HepG2 (cell line): ENCODE measurements at regions not wholly inside any gene's neighbourhood (a gene's known extent, or its start where the extent isn't known, plus 50 kb on each side); places are given as distances from the start of the nearest gene placed in this dataset.

Source experiments
- ATAC-seq: fragments of 200-7000 bp; cut with Tn5 transposase; 3 replicates; pipeline ENCODE4 v1.9.1; 2020; ENCODE audit warnings: mild to moderate bottlenecking, moderate library complexity
- BruUV-seq: library from RNA; stranded (reverse); fragments of 400-500 nt; replicated peaks from 2 replicates; lab custom pipeline; 2021; lab: Mats Ljungman, UMichigan
- CTCF ChIA-PET: fragments of 300-600 bp; formaldehyde crosslinking; extraction: SDS; loops from one replicate; lab custom pipeline; 2021; ENCODE audit warnings: low total read pairs, inconsistent platforms, low intra/inter-chr PET ratio; lab: Yijun Ruan, JAX
- POLR2A ChIA-PET: fragments of 350-600 bp; sonication (Branson Sonifier 250); formaldehyde crosslinking; loops from one replicate; lab custom pipeline; 2020; ENCODE audit warnings: antibody characterized with exemption, inconsistent platforms; lab: Yijun Ruan, JAX
- DNase-seq: peaks from one replicate; pipeline ENCODE4 v3.0.0-alpha.2; 2015; ENCODE audit warnings: low spot score
- FAIRE-seq: peaks from 3 replicates; lab custom pipeline; 2011; peaks lifted over from hg19 to GRCh38; lab: Jason Lieb, UNC
- H2AFZ ChIP-seq: one replicate; pipeline ENCODE4 v1.6.1; 2011; ENCODE audit warnings: low read length, inconsistent platforms
- H3K27ac ChIP-seq: fragments of 300-600 bp; 3 replicates; pipeline ENCODE4 v1.8.0; 2011; ENCODE audit warnings: mixed run types, mild to moderate bottlenecking, mixed read lengths, low read length, inconsistent platforms; ENCODE audit not compliant: insufficient read depth; ENCODE audit errors: extremely low read length
- H3K27me3 ChIP-seq, 2 experiments: fragments of 200-600 bp in 1 of 2; 2 replicates in 1 of 2; 3 replicates in 1 of 2; pipeline versions ENCODE4 v1.6.0 to v1.8.0; 2011; ENCODE audit warnings: low read length in 2 of 2, mild to moderate bottlenecking in 2 of 2, moderate library complexity in 2 of 2, inconsistent platforms in 1 of 2; ENCODE audit not compliant: insufficient read depth in 2 of 2, control insufficient read depth in 1 of 2
- H3K36me3 ChIP-seq, 2 experiments: fragments of 200-600 bp in 1 of 2; replicated peaks in 1 of 2; 2 replicates in 1 of 2; 3 replicates in 1 of 2; pipeline versions ENCODE4 v1.5.1 to v1.8.0; 2011; ENCODE audit warnings: low read length in 2 of 2, inconsistent platforms in 1 of 2; ENCODE audit not compliant: insufficient read depth in 2 of 2, control insufficient read depth in 1 of 2
- H3K4me1 ChIP-seq: 2 replicates; pipeline ENCODE4 v1.5.1; 2012; ENCODE audit warnings: low read length, inconsistent platforms; ENCODE audit not compliant: insufficient read depth
- H3K4me2 ChIP-seq: 2 replicates; pipeline ENCODE4 v1.6.0; 2011; ENCODE audit warnings: low read depth, low read length, inconsistent platforms
- H3K4me3 ChIP-seq, 3 experiments: fragments of 200-600 bp in 1 of 3; sonication (generic), shearing (Covaris generic) in 1 of 3; replicated peaks in 1 of 3; 2 replicates each; pipeline ENCODE4 v1.5.1; 2011 to 2016; ENCODE audit warnings: low read length in 3 of 3, inconsistent platforms in 2 of 3, low read depth in 2 of 3, mild to moderate bottlenecking in 2 of 3, control low read depth in 1 of 3, mixed read lengths in 1 of 3; ENCODE audit not compliant: insufficient read depth in 1 of 3
- H3K79me2 ChIP-seq: one replicate; pipeline ENCODE4 v1.6.1; 2011; ENCODE audit warnings: low read length, inconsistent platforms; ENCODE audit not compliant: insufficient read depth
- H3K9ac ChIP-seq: 2 replicates; pipeline ENCODE4 v1.6.0; 2011; ENCODE audit warnings: mild to moderate bottlenecking, low read depth, low read length, inconsistent platforms; ENCODE audit not compliant: insufficient read depth
- H3K9me3 ChIP-seq: 2 replicates; pipeline ENCODE4 v1.5.1; 2012; ENCODE audit warnings: mild to moderate bottlenecking, low read length
- H4K20me1 ChIP-seq: 2 replicates; pipeline ENCODE4 v1.6.0; 2011; ENCODE audit warnings: inconsistent platforms, mild to moderate bottlenecking, low read length, moderate library complexity; ENCODE audit not compliant: insufficient read depth
- CEBPG ChIP-seq: IDR thresholded peaks from 2 replicates; pipeline ENCODE4 v1.6.1; 2016
- TBX3 ChIP-seq: fragments of 450-650 bp; IDR thresholded peaks from 2 replicates; pipeline ENCODE4 v1.6.1; 2017; ENCODE audit warnings: antibody characterized with exemption, mild to moderate bottlenecking, inconsistent platforms, borderline replicate concordance
- TCF12 ChIP-seq, 2 experiments: fragments of 450-650 bp in 1 of 2; sonication (generic) in 1 of 2; formaldehyde crosslinking in 1 of 2; IDR thresholded peaks; 2 replicates each; pipeline versions ENCODE4 v1.6.1 to v1.8.0; 2017 to 2022; ENCODE audit warnings: antibody characterized with exemption in 1 of 2, mild to moderate bottlenecking in 1 of 2, missing genetic modification reagents in 1 of 2, moderate library complexity in 1 of 2
- XRCC5 ChIP-seq: fragments of 200-400 bp; formaldehyde crosslinking; optimal IDR thresholded peaks from 2 replicates; pipeline ENCODE3; 2017; ENCODE audit warnings: mild to moderate bottlenecking, low read length
- ZNF142 ChIP-seq: sonication (generic); formaldehyde crosslinking; IDR thresholded peaks from 2 replicates; pipeline ENCODE4 v1.4.0; 2020; ENCODE audit warnings: missing genetic modification reagents
- ZNF609 ChIP-seq: sonication (generic); formaldehyde crosslinking; IDR thresholded peaks from 2 replicates; pipeline ENCODE4 v1.4.0; 2020; ENCODE audit warnings: mild to moderate bottlenecking, missing genetic modification reagents, borderline replicate concordance
- ZNF780A ChIP-seq: sonication (generic); formaldehyde crosslinking; IDR thresholded peaks from 2 replicates; pipeline ENCODE4 v1.8.0; 2022; ENCODE audit warnings: mild to moderate bottlenecking, missing genetic modification reagents, moderate library complexity
- ZNF883 ChIP-seq: sonication (generic); formaldehyde crosslinking; IDR thresholded peaks from 2 replicates; pipeline ENCODE4 v1.5.1; 2020; ENCODE audit warnings: mild to moderate bottlenecking, missing genetic modification reagents; ENCODE audit errors: not compliant biosample characterization
- WGBS: methylation state at CpG from one replicate; pipeline ENCODE4 v1.1.6; 2017; ENCODE audit warnings: low lambda C conversion rate; 5-methylcytosine and 5-hydroxymethylcytosine counted together
- in situ Hi-C: cut with HindIII; loops from 2 replicates; pipeline ENCODE4 v1.10.0; 2017; ENCODE audit warnings: low pct_unique_long_range_greater_than_20kb; ENCODE audit not compliant: extremely low pct_ligation_motif_present
- intact Hi-C: fragments of 100-400 bp; cut with micrococcal nuclease; formaldehyde crosslinking; loops from one replicate; pipeline ENCODE4 v1.10.0; 2022; ENCODE audit not compliant: unreplicated experiment

GRCh38 chr18:27244259-27244658, 59.2 kb upstream of the CHST9 start (continued):
- TF ChIP-seq ZNF883 (CRISPR knock-in tag) (no peak), ZNF142 (CRISPR knock-in tag) (no peak)

GRCh38 chr18:27242392-27243047, 57.4 kb upstream of the CHST9 start:
- H3K27me3 ChIP-seq = no peaks in the 10 kb centered on the region
- no peak overlapping the region for H3K4me3 ChIP-seq
- TF ChIP-seq TBX3 = no peak
- no peak for TF ChIP-seq ZNF609
- no peak for TF ChIP-seq TCF12 (IDR thresholded peaks at IDR 0.05)
- no peak for TF ChIP-seq TCF12 (CRISPR knock-in tag; IDR thresholded peaks at IDR 0.05)
- TF ChIP-seq XRCC5 = no peak
- no peak for TF ChIP-seq CEBPG (CRISPR knock-in tag)
- no peak for TF ChIP-seq ZNF780A
- CTCF ChIA-PET = no interaction called here
- no peaks in the 10 kb centered on the region for H3K4me1 ChIP-seq
- BruUV-seq = no TSS peak
- no peaks in the 10 kb centered on the region for H4K20me1 ChIP-seq
- no peaks in the 10 kb centered on the region for H3K79me2 ChIP-seq
- FAIRE-seq (no peak), DNase-seq (no peak), ATAC-seq (no peak)
- no peak overlapping the region for H2AFZ ChIP-seq
- H3K4me2 ChIP-seq = no peak overlapping the region
- H3K9ac ChIP-seq = no peak overlapping the region
- 27% methylated on average over 5 of the region's 5 CpGs for WGBS
- H3K36me3 ChIP-seq = no peaks in the 10 kb centered on the region
- no peaks in the 10 kb centered on the region for H3K9me3 ChIP-seq
- in situ Hi-C loops (no loop called here), intact Hi-C loops (no loop called here)
- no peak overlapping the region for H3K27ac ChIP-seq
- POLR2A ChIA-PET = no interaction called here
